GM18907 (cell line): ENCODE measurements at regions not wholly inside any gene's neighbourhood (a gene's known extent, or its start where the extent isn't known, plus 50 kb on each side); places are given as distances from the start of the nearest gene placed in this dataset.
"Not testable (repeated sequence)": the region's sequence is repeated elsewhere in the genome, so short reads cannot be mapped to it uniquely, and the experiment has no call there.

Experiments used
- ATAC-seq: cut with Tn5 transposase; IDR thresholded peaks from one replicate; pipeline ENCODE4 v1.9.1; 2021; ENCODE audit warnings: mild to moderate bottlenecking, moderate library complexity; ENCODE audit not compliant: unreplicated experiment

DNA sequence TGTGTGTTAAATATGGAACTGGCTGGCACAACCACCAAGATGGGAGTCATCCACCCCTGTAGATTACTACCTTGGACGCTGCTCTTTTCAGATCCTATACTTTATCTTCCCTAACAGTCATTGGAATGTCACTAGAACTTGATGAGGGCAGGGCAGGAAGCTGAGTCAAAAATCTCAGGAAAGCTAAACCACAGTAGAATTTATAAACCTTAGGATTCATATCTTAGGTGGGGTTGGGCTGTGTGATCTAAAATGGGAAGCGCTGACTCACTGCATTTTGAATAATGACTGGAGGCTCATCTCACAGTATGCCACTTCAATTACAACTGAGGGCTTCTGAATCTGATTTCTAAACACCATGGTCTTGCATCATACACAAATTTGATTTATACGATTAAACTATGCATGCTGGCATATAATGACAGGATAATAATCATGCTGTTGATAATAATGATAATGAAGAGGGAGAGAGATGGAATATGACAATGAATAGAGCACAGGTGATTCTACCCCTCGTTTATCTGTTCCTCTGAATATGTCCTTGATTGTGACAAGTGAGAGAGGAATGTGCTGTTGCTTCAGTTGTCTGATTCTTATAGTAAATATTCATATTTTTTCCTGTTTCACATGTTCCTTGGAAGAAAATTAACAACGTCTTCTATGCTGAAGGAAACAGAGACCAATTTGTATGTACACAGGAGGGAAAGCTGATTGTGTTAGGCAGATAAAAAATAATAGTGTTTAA lies 270.3 kb upstream of the HS3ST1 start:
- ATAC-seq: no peak

DNA sequence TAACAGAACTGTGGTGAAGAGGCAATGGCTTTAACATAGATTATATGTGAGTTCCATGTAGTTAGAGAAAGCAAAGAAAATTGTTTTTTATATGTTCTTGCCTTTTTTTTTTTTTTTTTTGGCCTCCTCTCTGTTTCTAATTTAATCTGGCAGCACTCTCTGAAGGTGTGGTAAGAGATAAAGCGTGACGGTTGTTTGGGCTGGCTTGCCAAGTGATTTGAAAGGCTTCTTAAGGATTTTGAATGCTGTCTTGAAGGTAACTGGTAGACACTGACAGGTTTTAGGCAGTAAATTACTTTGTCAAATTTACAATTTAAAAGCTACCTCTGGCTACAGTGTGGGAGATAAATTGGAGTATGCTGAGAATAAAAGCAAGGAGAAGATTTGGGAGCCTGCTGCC lies 269.3 kb upstream of the HS3ST1 start:
- ATAC-seq: no peak

DNA sequence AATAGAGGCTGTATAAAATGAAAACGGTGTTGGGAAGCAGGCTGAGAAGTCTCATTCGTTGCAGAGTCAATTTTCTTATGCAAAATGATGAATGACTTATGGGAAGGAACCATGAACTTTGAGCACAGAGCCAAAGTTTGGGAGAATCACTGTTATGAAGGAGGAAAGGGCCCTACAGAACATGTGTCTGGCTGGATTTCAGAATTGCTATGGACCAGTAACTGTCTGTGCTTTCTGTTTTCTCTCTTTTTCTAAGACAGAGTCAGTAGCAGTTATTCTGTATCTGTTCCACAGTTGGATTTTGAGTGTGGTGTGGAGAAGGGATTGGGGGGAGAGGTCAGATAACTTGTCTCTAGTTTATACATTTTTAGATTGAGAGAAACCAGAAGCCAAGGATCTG lies 265.0 kb upstream of the HS3ST1 start:
- no peak for ATAC-seq

DNA sequence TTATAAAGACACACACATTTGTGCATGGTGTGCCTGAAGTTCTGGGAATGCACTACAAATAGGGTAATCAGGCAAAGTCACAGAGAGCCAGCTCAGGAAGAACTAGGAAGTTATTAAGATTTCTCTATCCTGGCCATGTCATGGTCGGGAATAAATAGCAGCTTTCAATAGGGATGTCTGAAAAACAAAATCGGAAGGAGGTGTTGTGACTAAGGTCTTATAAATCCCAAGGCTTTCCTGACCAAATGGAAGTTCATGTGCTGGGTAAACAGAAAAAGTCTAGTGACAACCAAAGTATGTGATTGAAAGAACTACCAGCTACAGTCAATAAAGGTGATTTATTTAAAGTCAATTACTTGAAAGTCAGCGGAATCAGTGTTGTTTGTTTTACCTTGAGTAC lies 262.5 kb upstream of the HS3ST1 start:
- no peak for ATAC-seq

DNA sequence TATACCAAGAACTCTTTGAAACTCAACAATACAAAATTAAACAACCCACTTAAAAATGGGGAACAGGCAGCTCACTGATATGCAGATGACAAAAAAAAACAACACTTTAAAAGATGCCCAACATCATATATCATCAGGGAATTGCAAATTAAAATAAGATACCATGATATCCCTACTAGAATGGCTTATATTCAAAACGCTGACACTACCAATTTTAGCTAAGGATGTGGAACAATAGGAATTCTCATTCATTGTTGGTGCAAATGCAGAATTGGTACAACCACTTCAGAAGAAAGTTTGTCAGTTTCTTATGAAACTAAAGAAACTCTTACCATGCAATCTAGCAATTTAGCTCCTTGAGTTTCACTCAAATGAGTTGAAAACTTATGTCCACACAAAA lies 259.0 kb upstream of the HS3ST1 start:
- ATAC-seq: no peak

DNA sequence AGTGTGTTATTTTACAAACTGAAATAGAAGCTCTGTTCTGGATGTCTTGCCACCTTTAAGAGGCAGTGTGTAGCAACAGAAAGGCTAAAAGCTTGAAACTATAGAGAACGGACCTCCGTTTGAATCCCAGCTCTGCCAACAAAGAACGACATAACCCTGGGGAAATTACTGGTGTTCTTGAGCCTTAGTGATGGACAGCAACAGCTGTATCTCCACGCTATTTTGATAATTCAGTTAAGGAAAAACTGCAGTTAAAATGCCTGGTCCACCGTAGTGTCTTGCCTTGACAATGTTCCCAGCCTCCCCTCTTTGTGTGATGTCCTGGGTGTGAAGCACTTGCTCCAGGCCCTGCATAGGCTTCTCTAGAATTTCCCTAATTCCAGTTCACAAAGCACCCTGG lies 256.8 kb upstream of the HS3ST1 start:
- no peak for ATAC-seq

DNA sequence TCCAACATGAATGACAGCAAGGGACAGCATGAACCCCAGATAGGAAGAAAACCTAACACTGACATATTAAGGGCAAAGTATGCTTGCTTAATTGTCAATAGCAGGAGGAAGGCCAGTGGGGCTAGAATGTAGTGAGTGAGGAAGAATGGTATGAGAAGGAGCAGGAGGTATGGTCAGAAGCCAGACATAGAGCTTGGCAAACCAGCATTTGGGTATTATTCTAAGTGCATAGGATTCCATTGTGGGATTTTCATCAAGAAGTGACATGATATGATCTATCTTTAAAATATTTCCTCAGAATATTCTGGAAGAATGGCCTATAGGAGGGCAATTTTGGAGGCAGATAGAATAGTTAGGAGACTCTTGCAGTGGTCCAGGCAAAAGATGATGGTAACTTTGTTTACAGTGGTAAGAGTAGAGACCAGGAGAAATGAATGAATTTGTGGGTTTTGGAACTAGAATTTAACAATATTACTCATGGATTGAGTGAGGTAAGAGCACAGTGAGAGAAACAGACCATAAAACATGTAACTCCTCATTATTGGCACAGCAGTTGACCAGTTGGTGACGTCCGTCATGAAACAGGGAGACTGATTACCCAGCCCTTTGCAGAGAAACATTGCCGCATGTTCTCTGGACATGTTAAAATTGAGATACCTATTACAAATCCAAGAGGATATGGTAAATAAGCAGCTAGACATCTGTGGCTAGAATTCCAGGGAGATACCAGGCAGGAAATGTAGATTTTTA lies 246.5 kb upstream of the HS3ST1 start:
- ATAC-seq: no peak

DNA sequence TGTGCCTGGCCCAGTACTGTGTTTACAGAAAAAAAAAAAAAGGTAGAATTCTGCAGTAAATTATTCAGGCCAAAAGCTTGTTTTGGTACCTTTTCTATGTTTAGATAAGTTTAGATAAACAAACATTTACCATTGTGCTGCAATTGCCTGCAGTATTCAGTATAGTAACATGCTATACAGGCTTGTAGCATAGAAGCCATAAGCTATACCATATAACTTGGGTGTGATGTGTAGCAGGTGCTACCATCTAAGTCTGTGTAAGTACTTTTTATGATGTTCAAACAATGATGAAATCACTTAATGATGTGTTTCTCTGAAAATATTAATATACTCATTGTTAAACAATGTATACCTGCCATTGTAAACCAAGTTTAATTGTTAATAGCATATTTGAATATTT lies 241.6 kb upstream of the HS3ST1 start:
- ATAC-seq: no peak

DNA sequence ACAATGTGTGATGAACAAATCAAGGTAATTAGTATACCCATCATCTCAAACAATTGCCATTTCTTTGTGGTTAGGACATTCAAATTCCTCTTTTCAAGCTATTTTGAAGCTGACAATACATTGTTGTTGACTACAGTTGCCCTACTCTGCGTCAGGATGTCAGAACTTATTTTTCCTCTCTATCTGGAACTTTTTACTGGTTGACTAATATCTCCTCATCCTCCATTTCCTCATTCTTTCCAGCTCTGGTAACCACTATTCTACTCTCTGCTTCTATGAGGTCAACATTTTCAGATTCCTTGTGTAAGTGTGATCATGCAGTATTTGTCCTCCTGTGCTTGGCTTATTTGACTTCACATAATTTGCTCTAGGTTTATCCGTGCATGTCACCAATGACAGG lies 240.5 kb upstream of the HS3ST1 start:
- ATAC-seq: no peak

DNA sequence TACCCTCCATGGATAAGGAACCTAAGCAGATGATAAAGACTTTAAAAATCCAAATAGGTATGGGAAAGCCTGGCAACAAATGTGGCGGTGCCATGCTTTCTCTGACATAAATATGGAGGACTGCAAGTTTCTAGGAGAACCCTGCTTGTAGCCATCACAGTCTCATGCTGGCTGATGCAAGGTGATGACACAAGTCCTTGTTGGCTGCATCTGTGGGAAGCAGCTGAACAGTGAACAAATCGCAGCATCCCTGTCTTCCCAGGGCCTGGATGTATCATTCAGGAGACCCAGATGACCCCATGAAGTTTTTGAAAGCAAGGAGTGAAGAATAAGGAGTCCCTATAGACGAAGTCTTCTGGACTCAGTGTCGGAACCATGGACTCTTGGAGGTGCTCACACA lies 234.4 kb upstream of the HS3ST1 start:
- ATAC-seq: no peak

DNA sequence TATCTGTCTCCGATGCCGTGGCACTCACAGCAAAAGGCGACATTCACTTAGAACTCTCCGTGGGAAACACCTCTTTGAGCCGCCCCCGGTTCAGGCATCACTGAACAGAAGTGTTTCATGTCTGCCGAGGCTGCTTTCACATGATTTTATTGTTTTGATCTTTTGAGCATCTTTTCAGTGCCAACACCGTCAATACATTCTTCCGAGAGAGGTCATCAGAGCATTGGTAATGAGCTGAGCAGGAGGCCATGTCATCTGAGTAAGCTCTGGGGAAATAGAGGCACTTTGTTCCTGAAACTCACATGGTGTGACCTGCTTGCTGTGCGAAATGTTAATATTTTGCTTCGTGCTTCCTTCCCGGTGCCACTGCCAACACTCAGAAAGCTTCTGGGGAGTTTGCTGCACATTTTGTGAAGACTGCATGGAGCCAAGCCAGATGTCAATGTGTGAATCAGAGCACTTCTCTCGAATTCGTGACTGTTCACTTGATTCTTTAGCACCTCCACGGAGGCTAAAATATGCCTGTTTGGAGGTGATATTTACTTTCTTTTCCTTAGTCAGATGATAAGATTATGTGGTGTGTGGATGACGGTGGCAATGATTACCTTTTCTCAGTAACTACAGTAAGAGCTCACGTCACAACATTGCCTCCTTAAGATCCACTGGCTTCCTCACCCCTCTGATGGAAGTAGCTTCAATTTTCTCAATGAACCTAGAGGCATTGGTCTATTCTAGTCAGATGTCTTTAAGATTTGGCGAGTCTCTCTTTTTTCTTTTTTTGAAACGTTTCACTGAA lies 222.3 kb upstream of the HS3ST1 start:
- ATAC-seq: no peak

DNA sequence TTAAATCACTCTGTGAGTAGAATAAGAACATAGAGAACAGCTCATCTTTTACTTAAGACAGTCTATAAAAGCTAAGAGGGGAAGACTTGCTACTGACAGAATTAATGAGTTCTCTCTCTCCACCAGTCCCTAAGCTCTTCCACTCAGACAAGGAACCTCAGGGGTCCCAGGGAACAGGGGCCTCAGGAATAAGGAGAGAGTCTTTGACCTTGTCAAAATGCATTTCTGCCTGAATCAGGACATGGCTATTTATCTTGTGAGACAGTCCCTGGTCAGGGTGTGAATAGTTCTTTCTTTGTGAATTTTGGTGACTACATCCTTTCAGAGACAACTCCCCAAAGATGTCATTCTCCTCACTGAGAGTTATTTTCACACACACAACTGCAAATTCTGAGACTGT lies 218.7 kb upstream of the HS3ST1 start:
- ATAC-seq: no peak

DNA sequence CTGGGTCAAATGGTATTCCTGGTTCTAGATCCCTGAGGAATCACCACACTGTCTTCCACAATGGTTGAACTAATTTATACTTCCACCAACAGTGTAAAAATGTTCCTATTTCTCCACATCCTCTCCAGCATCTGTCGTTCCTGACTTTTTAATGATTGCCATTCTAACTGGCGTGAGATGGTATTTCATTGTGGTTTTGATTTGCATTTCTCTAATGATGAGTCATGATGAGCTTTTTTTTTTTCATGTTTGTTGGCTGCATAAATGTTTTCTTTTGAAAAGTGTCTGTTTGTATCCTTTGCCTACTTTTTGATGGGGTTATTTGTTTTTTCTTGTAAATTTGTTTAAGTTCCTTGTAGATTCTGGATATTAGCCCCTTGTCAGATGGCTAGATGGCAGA lies 214.4 kb upstream of the HS3ST1 start:
- not testable (repeated sequence) for ATAC-seq

DNA sequence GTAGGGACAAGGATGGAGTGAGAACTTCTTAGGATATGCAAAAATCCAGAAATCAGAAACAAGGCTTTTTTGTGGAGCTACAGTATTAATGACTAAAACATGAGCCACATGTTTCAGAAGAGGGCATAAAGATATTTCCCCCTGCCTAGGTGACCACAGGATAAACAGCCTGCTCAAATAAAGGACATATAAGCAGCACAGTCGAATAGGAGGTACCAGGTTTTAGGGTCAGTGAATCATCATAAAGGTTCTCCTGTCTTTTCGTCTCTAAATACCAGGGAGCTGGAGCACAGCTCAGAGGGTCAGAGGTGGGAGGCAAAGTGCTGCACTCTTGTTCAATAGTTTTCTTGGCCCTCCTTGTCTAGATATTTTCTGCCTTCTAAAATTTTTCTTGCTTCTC lies 211.9 kb upstream of the HS3ST1 start:
- no peak for ATAC-seq

DNA sequence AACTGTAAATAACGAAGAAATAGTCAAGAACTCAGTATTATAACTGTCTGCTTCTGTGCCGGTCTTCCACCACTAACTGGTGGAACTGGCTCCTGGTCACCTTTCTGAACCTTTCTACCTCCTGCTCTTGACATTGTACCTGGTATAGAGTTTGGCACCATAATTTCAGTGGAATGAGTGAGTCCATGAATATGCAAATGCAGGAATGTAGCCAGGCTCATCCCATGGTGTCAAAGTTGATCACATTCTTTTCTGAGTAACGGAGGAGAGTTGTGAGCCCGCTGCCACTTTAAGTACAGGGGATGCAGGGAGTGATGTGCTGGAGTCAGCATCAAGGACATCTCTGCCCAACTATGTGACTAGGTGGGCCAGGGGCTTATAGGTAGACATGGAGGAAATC lies 207.9 kb upstream of the HS3ST1 start:
- ATAC-seq: no peak

DNA sequence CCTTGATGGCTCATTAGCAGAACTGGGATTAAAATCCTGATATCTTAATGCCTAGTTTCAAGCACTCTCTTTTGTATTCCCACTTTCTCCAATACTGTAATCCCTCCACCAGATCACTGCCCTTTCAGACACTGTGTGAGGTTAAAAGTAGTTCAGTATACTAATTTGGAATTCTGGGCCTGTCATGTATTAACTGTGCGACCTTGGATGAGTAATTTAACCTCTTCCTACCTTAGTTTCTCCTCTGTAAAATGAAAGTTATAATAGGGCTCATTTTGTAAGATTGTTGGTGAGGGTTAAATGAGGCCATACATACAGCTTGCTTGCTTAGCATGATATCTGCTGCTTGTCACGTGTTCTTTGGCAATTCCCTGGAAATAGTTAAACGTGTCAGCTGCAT lies 207.3 kb upstream of the HS3ST1 start:
- ATAC-seq: no peak

DNA sequence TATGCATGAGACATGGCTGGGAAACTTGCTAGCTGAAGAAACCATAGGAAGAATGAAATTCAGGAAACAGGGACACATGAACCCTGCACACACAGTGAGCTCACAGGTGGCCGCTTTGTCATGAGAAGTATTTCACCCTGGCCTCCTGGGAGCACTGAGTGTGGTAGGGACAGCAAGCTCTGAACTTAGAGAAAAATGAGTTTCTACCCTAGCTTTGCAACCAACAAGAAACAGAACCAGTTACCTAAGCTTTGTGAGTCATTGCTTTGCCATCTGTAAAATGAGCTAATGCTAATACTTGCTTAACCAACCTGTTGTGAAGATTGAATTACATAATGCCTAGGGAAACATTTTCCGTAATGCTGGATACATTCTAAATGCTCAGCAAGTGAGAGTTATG lies 206.6 kb upstream of the HS3ST1 start:
- no peak for ATAC-seq

DNA sequence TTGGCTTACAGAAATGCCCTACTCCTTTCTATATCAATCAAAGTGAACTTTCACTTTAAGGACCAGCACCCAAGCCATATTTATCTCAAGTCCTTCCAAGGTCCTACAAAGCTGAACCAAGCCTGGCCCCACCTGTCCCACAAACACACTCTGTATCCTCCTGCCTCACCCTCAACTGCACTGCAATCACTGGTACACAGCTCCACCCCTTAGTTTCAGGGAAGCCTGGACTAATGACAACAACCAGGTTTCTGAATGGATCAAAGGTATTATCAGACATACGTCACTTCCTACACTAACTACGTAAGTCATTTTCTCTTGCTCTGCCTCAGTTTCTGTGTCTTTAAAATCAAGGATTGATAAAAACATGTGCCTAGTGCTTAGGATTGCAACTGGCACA lies 205.6 kb upstream of the HS3ST1 start:
- ATAC-seq: no peak

DNA sequence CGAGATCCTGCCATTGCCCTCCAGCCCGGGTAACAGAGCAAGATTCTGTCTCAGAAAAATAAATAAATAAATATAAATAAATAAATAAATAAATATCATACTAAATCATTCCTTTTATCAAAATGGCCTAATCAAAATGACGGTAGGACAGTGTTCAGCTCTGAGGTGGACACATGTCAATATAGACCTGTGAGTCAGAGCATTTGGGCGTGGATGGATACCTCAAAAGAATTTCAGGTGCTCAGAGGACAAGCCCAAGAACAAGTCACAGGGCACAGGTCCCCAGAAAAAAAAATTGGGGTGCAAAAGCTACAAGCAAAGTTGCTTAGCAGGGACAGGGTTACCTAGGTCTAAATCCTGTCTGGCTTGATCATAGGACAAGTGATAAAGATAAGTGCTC lies 204.7 kb upstream of the HS3ST1 start:
- ATAC-seq: no peak

DNA sequence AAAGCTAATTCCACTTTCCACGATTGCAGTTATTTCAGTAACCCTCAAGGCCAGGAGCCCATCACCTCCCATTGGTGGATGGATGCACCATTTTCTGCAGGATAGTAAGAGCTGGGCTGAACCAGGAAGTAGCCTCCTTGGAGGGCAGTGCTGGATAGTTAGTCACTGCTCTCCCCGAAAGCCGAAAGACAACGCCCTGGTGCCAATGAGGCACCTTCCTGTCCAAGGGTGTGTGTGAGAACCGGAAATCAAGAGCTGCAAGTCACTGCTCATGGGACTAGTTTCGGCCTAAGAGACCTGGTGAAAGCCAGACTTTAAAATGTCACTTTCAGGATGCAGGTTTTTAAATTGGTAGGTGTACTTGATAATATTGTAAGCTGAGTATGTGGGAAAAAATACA lies 203.8 kb upstream of the HS3ST1 start:
- ATAC-seq: no peak

DNA sequence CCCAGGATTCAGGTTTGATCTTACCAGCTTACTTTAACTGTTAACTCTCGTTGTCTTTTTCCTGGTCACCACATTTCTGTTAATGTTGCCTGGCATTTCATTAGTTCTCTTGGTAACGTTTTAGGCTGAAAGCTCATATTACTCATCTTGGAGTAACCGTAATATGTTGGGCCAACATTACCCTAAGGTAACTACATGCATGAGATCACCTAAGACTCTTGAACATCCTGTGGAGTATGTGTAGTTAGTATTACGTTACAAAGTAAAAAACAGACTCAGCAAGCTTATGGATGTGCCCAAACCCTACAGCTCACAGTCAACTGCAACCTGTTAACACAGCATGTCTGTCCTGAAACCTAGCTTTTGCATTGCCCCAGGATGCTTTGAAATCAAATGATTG lies 203.3 kb upstream of the HS3ST1 start:
- no peak for ATAC-seq

DNA sequence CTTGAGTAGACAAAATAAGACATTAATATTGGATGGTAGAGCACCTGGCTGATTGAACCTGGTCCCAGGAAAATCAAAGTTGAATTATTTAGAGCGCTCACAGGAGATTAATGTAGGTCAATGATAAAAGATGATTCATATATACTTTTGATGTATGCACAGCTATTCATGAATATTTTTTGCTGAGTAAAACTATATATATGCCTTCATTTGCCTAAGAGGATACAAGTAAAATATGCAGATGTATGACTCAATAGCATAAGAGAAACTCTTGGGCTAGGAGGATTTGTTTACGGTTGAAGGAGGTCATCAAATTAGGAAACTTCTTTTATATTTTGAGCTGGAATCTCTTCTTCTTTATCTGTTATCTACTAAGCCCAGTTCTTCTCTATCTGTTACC lies 202.7 kb upstream of the HS3ST1 start:
- ATAC-seq: no peak
